ENCODE measurements at regions not wholly inside any gene's neighbourhood (a gene's known extent, or its start where the extent isn't known, plus 50 kb on each side); places are given as distances from the start of the nearest gene placed in this dataset.
A peak's percentile ranks its signal among the peaks of the same experiment; 100 is the strongest.

GRCh38 chr14:73800970-73801515 lies 50.6 kb upstream of the PTGR2 start:
- DNase-seq (ENCODE audit: low spot score), result no peak

DNA sequence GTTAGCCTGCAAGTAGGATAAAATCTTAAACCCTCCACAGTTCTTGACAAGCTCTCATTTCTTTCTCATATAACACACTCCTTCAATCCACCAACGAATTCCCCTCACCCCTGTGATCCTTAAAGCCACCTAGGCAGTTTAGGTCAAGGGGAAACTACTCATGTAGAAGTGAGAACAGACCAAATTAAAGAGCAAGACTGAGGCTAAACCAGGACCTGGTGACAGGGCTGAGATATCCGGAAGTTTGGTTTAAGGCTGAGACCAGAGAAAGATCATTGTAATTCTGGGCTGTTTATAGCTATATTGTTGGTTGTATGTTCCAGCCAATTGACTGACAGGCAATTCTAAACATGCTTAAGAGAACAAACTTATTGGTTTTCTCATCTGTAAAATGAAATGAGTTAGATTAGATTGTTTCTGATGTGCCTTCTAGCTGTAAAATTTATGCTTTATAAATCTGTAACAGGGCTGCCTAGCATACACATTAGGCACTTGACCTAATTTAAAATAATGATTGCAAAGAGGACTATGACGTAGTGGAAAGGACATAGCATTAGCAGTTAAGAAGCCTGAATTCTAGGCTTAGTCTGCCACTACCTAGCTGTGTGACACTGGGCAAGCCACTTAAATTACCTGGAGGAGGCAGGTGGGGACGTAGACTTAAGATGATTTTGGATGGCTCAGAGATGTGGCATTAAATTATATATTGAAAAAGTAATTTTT lies 53.9 kb upstream of the PTGR2 start:
- DNase-seq (ENCODE audit: low spot score), result no peak

- no peak for DNase-seq (ENCODE audit: low spot score)
These were observed 54.6 kb upstream of the PTGR2 start for GRCh38 chr14:73796893-73797542.

- no peak for DNase-seq (ENCODE audit: low spot score)
These were observed 55.2 kb upstream of the PTGR2 start for GRCh38 chr14:73796415-73796814.

GRCh38 chr14:73795974-73796373 lies 55.7 kb upstream of the PTGR2 start:
- no peak for DNase-seq (ENCODE audit: low spot score)

GRCh38 chr14:73795466-73795865 lies 56.2 kb upstream of the PTGR2 start:
- DNase-seq (ENCODE audit: low spot score), result no peak

- DNase-seq (ENCODE audit: low spot score), result no peak
These were observed 57.5 kb upstream of the PTGR2 start for GRCh38 chr14:73794146-73794545.

DNA sequence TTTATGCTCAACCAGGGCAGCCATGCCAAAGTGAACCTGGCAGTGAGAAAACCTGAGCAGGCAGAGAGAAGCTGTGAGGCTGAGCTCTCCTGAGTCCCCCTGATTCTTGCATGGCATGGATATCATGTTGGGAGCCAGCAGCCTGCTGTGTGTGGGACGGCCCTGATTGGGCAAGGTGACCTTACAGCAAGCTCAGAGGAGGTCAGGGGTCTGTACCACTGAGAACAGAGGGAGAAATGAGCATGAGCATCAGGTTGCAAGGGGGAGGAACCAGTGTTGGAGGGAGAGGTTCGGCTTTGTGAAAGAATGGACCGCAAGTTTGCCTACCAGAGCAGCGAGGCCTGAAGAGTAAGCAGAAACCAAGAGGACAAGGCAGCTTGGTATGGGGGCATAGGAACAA lies 59.1 kb upstream of the PTGR2 start:
- DNase-seq (ENCODE audit: low spot score), result no peak

DNA sequence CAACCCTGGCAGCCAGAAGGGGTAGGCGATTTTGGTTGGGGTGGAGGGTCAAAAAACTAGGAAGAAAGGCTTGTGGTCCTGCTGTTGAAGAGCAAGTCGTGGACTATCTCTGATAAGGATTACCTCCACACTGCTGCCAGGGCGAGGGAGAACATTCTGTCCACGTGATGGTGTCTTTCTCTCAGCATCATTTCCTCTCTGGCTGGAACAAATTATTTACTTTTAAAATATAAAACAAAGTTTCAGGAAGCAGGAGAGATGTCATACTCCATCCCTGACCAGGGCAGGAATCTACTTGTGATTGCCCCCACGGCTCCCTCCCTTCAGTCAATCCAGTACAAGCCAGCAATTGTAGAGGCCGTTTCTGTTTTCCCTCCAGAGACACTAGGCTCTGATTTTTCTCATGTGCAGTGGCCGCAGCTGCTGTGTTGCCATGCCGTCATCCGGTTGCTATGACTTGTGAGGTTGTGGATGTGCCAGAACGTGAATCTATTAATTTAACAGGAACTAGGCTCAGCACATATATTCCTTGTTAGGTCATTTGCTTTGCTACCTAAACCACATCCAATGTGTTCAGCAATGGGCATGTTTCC lies 61.5 kb upstream of the PTGR2 start:
- no peak for DNase-seq (ENCODE audit: low spot score)

DNA sequence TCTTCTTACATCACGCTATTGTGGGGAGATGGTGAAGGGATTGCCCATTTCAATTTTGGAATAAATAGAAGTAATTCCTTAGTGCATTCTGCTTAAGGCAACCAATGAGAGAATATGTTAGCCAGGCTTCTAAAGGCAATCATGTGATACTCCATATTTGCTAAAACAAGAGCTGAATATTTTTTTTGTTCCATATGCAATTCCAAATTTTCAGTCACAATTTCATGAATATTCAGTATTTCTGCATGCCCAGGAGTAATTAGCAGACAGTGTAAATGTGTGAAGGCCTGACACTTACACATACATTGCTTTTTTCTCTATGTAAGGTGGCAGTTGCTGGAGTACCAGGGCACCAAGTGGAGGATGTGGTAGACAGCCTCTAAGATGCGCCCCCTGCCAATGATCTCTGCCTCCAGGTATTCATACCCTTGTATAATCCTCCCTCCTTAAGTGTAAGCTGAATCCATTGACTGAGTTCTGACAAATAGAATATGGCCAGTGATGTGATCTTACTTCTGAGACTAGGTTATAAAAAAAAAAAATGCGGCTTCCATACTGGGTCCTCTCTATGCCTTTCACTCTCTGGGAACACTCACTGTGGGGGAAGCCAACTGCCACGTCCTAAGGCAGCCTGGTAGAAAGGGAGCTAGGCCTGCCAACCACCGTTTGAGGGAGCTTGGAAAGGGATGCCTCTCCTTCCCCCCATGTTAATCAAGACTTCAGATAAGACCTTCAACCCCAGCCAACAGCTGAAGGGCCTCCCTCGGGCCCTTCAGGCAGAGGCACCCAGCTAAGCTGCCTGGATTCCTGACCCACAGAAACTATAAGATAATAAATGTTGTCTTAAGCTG lies 62.7 kb upstream of the PTGR2 start:
- DNase-seq (ENCODE audit: low spot score), result no peak

DNA sequence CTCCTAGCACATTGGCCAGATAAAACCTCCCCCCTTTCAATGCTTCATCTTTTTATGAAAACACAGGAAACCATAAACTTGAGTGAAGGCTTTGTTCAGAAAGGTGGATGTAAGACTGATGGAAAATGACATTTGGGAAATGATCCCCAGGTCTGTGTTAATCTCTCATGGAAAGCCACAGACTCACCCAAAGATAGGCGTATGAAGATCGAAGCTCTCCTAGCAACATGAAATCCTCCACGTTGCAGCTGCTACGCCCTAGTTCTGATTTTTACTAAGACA lies 63.4 kb upstream of the PTGR2 start:
- DNase-seq (ENCODE audit: low spot score), result no peak

DNA sequence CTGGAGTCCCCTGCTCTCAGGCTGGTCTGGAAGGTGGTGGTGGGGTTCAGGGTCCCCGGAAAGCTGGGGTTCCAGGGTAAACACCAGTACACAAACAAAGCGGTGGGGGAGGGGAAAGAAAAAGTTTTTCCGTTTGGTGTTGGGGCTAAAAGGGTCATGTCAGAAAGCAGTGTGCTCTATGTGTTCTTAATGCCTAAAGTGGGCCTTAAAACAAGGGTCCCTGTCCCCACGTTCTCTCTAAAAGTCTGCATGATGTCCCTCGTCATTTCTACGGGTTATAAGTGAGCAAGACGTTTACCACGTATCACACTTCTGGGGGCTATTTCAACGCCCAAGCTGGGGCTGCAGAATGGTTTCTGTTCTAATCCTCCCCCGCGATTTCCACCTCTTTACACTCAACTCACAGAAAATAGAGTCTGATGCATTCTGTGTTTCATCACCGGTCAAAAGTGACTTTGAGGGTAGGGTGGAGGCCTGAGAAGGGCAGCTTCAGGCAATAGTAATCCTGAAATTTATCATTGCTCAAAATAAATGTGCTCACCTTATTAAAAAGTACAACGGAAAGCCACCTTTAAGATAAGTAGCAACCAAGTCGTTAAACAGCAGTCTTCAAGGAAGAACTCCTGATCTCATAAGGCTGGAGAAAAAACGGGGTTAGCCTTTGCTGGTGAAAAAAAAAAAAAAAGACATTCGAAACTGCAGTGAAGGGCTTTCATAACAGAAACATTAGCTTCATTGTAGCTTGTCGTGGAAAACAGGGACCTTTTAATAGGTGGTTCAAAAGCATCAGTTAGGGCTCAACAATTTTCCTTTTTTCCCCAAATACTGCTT lies 63.9 kb upstream of the PTGR2 start:
- DNase-seq (ENCODE audit: low spot score), result peak; percentile 26

DNA sequence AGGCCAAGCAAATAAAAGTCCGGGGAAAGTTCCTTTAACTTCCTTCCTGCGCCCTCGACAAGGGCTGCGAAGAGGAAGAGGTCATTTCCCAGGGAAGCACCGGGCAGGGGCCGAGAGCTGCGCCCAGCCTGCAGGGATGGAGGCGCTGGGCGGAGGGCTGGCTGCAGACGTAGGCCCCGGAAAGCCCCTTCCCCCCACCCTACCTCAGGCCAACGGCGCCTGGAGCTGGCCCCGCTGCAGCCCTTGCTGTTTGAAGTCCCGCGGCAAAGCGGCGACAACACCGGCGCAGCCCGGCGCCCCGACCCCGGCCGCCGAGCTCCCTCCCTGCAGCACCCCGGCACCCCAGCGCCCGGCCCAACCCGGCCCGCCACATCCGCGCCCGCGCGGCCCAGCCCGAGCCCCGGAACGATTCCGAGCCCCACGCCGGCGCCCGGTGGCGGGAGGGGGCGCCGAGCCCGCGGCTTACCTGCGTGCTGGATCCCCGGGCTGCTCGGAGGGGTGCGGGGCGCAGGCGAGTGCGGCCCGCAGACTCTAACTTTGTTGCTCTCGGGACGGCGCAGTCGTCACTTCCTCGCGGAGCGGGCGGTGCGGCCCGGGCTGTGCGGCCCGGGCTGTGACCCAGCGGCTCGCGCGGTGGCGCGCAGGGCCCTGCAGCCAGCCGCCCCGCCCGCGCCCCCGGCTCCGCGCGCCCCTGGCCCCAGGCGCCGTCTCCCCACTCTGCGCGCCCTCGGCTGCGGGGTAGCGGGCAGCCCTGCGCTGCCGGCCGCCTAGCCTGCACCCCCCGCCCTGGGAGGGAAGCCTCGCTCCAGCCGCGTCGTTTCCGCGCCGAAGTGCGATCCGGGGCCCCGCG lies 64.8 kb upstream of the PTGR2 start:
- DNase-seq (ENCODE audit: low spot score), result peak; percentile 49

DNA sequence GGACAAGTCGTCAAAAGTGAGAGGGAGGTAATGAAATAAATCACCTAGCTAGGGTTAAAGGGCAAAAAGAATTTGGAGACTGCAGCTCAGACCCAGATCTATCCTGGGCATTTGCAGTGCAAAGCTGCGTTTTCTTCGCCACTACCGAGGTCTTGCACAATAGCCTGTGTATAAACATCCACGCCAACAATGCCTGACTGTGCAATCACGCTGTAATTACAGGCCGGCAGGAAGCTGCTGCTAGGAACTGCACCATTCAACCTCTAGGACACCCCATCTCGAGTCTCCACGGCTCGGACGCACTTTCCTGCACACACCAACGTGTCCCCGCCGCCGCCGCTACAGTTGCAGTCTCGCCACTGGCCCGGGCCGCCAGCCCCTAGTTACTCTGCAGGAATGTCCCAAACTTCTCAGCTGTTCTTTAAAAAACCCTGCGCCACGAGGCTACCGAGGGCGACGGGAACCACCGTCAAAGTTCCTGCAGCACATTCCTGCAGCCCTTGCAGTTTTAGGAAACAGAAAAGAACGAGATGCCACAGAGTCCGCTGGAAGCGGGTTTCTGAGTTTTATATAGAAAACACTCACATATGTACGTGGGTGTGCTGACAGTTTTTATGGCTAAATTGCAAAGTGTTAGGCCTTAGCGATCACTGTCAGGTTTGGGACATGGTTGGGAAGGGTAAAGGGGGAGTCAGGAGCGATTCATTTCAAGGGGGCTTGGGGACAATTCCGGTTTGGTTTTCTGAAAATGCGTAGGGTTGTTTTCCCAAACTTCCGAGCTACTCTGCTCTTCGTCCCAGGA lies 65.6 kb upstream of the PTGR2 start:
- peak; percentile 59 for DNase-seq (ENCODE audit: low spot score)

DNA sequence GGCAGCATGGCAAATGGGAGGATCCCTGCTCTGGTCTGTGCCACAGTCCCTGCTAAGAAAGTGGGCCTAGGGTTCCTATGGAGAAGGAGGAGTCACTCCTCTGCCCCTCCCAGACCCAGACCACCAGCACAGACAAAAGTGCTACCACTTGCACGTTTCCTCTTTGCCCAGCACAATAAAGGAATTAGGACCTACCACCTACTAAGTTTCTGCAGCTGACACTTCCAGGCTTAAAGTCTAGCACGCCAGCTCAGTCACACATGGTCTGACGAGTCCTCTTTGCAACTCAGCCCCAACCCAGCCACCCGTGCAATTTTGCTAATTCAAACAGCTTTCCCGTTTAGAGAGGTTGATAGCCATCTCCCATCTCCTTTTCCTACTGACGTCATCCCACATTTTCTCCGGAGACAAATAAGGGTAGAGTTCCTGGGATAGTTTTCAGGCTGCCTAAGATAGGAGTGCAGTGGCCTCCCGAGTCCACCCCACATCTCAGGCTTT lies 66.2 kb upstream of the PTGR2 start:
- DNase-seq (ENCODE audit: low spot score), result no peak

GRCh38 chr14:73784988-73785313 lies 66.7 kb upstream of the PTGR2 start:
- DNase-seq (ENCODE audit: low spot score), result no peak

DNA sequence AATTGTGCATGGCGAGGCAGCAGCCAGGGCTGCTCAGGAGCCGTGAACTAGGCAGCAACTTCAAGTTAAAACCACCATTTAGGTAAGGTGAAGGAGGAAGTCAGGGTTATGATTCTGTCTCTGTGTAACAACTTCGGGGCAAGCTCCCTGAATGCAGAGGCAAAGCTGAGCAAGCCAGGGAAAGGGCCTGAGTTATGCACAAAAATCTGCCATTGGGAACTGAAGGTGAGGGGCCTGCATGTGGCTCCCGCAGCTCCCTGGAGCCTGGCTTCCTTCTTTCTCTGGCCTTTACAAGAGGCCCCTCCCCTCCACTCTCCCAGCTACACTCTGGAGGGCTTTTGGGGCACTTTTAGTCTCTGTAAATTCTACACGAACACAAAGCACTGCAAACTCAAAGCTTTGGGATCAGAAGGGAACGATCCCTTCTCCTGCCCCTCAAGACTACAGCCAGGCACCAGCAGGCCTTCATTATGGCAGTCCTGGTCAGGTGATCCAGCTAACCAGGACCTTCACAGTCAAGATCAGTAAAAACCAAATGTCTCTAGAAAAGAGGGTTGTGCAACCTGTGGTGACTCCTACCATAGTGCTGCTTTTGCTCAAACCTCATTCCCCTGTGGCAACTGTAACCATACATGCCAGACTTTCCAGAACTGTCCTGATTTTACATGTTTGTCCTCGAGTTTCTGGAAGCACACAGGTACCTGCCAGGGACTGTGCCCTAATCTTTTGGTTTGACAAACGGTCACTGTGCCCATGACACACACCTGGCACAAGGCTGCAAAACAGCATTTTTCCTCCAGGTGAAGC lies 67.2 kb upstream of the PTGR2 start:
- DNase-seq (ENCODE audit: low spot score), result no peak

DNA sequence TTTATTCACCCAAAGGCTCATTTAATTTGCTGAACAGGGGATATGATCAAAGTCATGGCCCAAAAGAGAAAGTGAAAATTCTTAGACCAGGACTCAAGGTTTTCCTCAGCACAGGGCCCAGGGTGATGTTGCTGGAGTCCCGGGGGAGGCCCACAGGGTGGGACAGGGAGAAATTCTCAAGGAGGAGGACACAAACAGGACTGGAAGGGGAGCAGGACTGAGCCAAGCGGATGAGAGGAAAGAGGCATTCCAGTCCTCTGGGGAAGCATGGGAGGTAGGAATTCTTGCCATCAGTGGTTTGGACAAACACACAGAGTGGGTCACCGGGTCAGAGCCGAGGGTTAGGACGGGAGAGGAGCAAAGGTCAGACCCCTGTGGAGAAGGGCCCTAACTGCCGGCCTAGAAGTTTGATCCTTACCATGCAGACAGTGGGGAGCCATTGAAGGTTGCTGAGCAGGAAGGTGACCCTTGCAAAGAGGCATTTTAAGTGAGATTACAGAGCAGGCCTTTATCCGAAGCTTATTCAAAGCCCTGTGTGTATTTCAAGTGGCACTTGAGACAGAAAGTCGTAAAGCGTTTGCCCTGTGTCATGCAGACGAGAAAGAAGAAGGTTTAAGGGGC lies 68.4 kb upstream of the PTGR2 start:
- DNase-seq (ENCODE audit: low spot score), result no peak

- no peak for DNase-seq (ENCODE audit: low spot score)
These were observed 68.4 kb upstream of the PNMA1 start for GRCh38 chr14:73782623-73783022.

Data from hematopoietic multipotent progenitor cell treated with erythropoietin and hydrocortisone succinate and interleukin-3 and kit ligand, for 15 days (in vitro differentiated cells).